GM23338 (cell line): ENCODE measurements at regions not wholly inside any gene's neighbourhood (a gene's known extent, or its start where the extent isn't known, plus 50 kb on each side); places are given as distances from the start of the nearest gene placed in this dataset.

ENCODE experiments used
- ATAC-seq: fragments of 200-7000 bp; cut with Tn5 transposase; 3 replicates; pipeline ENCODE4 v1.9.1; 2020
- DNase-seq: peaks from one replicate; pipeline ENCODE4 v3.0.0-alpha.2; 2015; ENCODE audit warnings: low spot score
- H2AFZ ChIP-seq: fragments of 200-600 bp; sonication (generic); 2 replicates; pipeline ENCODE4 v1.8.0; 2016; ENCODE audit warnings: antibody characterized with exemption, mild to moderate bottlenecking, moderate library complexity
- H3F3A ChIP-seq: fragments of 200-600 bp; sonication (generic); replicated peaks from 2 replicates; pipeline ENCODE4 v1.8.0; 2017; ENCODE audit warnings: antibody characterized with exemption, mixed run types, low read depth
- H3K27ac ChIP-seq: fragments of 200-600 bp; sonication (generic); 2 replicates; pipeline ENCODE4 v1.6.1; 2016; ENCODE audit warnings: low read depth
- H3K27me3 ChIP-seq: fragments of 200-600 bp; sonication (generic); 2 replicates; pipeline ENCODE4 v1.8.0; 2016; ENCODE audit warnings: mild to moderate bottlenecking, mixed run types, moderate library complexity; ENCODE audit not compliant: insufficient read depth
- H3K36me3 ChIP-seq: fragments of 200-600 bp; sonication (generic); 2 replicates; pipeline ENCODE4 v1.8.0; 2016; ENCODE audit warnings: mild to moderate bottlenecking; ENCODE audit not compliant: insufficient read depth
- H3K4me1 ChIP-seq: fragments of 200-600 bp; sonication (generic); 2 replicates; pipeline ENCODE4 v1.8.0; 2016; ENCODE audit warnings: mild to moderate bottlenecking, moderate library complexity; ENCODE audit not compliant: insufficient read depth
- H3K4me2 ChIP-seq: fragments of 200-600 bp; sonication (generic); 2 replicates; pipeline ENCODE4 v1.7.1; 2017; ENCODE audit warnings: mixed run types
- H3K4me3 ChIP-seq: fragments of 200-600 bp; sonication (generic); 2 replicates; pipeline ENCODE4 v1.6.1; 2016; ENCODE audit warnings: mixed run types
- H3K79me2 ChIP-seq: fragments of 200-600 bp; sonication (generic); replicated peaks from 2 replicates; pipeline ENCODE4 v1.8.0; 2017; ENCODE audit warnings: mild to moderate bottlenecking; ENCODE audit not compliant: insufficient read depth
- H3K9me2 ChIP-seq: fragments of 200-600 bp; sonication (generic); 2 replicates; pipeline ENCODE4 v1.8.0; 2017; ENCODE audit not compliant: insufficient read depth
- H4K20me1 ChIP-seq: fragments of 200-600 bp; sonication (generic); replicated peaks from 2 replicates; pipeline ENCODE4 v1.8.0; 2017; ENCODE audit warnings: mild to moderate bottlenecking; ENCODE audit not compliant: insufficient read depth
- H3K27ac Mint-ChIP-seq: 2 replicates; pipeline ENCODE4 v1.8.0; 2020; ENCODE audit warnings: inconsistent platforms, mild to moderate bottlenecking, moderate library complexity, mixed read lengths
- H3K27me3 Mint-ChIP-seq: 3 replicates; pipeline ENCODE4 v1.8.0; 2022; ENCODE audit warnings: low read depth, mild to moderate bottlenecking, moderate library complexity, mixed read lengths, inconsistent platforms; ENCODE audit not compliant: insufficient read depth, poor library complexity
- H3K36me3 Mint-ChIP-seq: 3 replicates; pipeline ENCODE4 v1.8.0; 2021; ENCODE audit warnings: low read depth, mild to moderate bottlenecking, inconsistent platforms, moderate library complexity, mixed read lengths
- H3K4me1 Mint-ChIP-seq: 3 replicates; pipeline ENCODE4 v1.8.0; 2020; ENCODE audit warnings: mild to moderate bottlenecking, inconsistent platforms, mixed read lengths
- H3K4me3 Mint-ChIP-seq: 3 replicates; pipeline ENCODE4 v1.8.0; 2021; ENCODE audit warnings: moderate library complexity, mild to moderate bottlenecking, inconsistent platforms, mixed read lengths
- H3K9me3 Mint-ChIP-seq: 3 replicates; pipeline ENCODE4 v1.8.0; 2020; ENCODE audit warnings: moderate library complexity, mild to moderate bottlenecking, inconsistent platforms, mixed read lengths
- CREB1 ChIP-seq: fragments of 250-450 bp; sonication (Bioruptor Pico); IDR thresholded peaks from 2 replicates; pipeline ENCODE4 v1.5.0; 2020; ENCODE audit warnings: low read depth, mild to moderate bottlenecking, moderate library complexity
- CTCF ChIP-seq, 2 experiments: fragments of 200-600 bp in 1 of 2; sonication (generic) in 1 of 2; conservative IDR thresholded peaks; 2 replicates each; pipeline versions ENCODE4 v1.5.1 to v1.6.1; 2016 to 2017; ENCODE audit warnings: antibody characterized with exemption in 2 of 2, low read depth in 2 of 2, mild to moderate bottlenecking in 2 of 2, moderate library complexity in 1 of 2
- EZH2 ChIP-seq: fragments of 200-600 bp; sonication (generic); IDR thresholded peaks from one replicate; pipeline ENCODE4 v1.8.0; 2017; ENCODE audit warnings: antibody characterized with exemption, mild to moderate bottlenecking, low read depth; ENCODE audit not compliant: unreplicated experiment
- EZH2phosphoT487 ChIP-seq: fragments of 200-600 bp; sonication (generic); IDR thresholded peaks from one replicate; pipeline ENCODE4 v1.8.1; 2018; ENCODE audit warnings: antibody characterized with exemption; ENCODE audit not compliant: unreplicated experiment
- JUNB ChIP-seq: IDR thresholded peaks from one replicate; pipeline ENCODE4 v1.6.1; 2016; ENCODE audit warnings: antibody characterized with exemption; ENCODE audit not compliant: unreplicated experiment
- NANOG ChIP-seq: IDR thresholded peaks from 2 replicates; pipeline ENCODE4 v1.6.1; 2016; ENCODE audit warnings: antibody characterized with exemption, borderline replicate concordance
- POLR2AphosphoS5 ChIP-seq: IDR thresholded peaks from 2 replicates; pipeline ENCODE4 v1.6.1; 2016; ENCODE audit warnings: antibody characterized with exemption, low read depth
- STAT1 ChIP-seq: IDR thresholded peaks from one replicate; pipeline ENCODE4 v1.6.1; 2016; ENCODE audit warnings: antibody characterized with exemption; ENCODE audit not compliant: unreplicated experiment
- ZNF114 ChIP-seq: fragments of 250-450 bp; sonication (Bioruptor Pico); IDR thresholded peaks from 2 replicates; pipeline ENCODE4 v1.5.0; 2020; ENCODE audit warnings: mild to moderate bottlenecking, moderate library complexity
- ZNF331 ChIP-seq: fragments of 250-450 bp; sonication (Bioruptor Pico); IDR thresholded peaks from 2 replicates; pipeline ENCODE4 v1.5.0; 2020; ENCODE audit warnings: low read depth, mild to moderate bottlenecking, moderate library complexity
- TF ChIP-seq, protein P1 (sequence below): IDR thresholded peaks from 2 replicates; pipeline ENCODE4 v1.6.1; 2016; ENCODE audit warnings: antibody characterized with exemption
- TF ChIP-seq, protein P2 (sequence below): IDR thresholded peaks from one replicate; pipeline ENCODE4 v1.6.1; 2018; ENCODE audit warnings: antibody characterized with exemption; ENCODE audit not compliant: unreplicated experiment

DNA sequence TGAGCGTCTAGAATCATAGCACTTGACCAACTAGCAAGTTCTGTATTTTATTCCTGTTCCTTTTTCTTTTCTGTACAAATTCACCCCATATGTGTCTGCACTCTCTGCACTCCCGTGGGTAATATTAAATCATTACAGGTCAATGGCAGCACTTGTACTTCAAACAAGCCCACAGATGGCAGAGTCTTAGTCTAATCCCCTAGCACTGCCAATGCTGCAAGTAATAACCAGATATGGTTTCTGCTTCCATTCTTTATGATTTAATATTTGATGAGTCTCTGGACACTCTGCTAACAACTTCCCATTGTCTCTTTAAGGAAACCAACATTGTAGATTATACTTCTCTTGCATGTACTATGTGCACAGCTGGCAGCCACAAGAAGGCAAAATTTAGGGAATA is 343.8 kb upstream of the CHD1 start (continued):
- TF ChIP-seq, protein P1, sequence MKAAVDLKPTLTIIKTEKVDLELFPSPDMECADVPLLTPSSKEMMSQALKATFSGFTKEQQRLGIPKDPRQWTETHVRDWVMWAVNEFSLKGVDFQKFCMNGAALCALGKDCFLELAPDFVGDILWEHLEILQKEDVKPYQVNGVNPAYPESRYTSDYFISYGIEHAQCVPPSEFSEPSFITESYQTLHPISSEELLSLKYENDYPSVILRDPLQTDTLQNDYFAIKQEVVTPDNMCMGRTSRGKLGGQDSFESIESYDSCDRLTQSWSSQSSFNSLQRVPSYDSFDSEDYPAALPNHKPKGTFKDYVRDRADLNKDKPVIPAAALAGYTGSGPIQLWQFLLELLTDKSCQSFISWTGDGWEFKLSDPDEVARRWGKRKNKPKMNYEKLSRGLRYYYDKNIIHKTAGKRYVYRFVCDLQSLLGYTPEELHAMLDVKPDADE: no peak

GRCh38 chr5:99258819-99259218 is 330.0 kb upstream of the CHD1 start:
- Histone ChIP-seq H3K27ac (no peak overlapping the region), H3K79me2 (no peaks in the 10 kb centered on the region), H3F3A (no peaks in the 10 kb centered on the region), H3K27me3 (no peaks in the 10 kb centered on the region), H4K20me1 (no peaks in the 10 kb centered on the region), H2AFZ (no peak overlapping the region), H3K4me1 (no peaks in the 10 kb centered on the region), H3K36me3 (no peaks in the 10 kb centered on the region), H3K9me2 (no peaks in the 10 kb centered on the region), H3K4me3 (no peak overlapping the region), H3K4me2 (no peak overlapping the region)
- TF ChIP-seq EZH2 (no peak), JUNB (no peak), POLR2AphosphoS5 (no peak)
- TF ChIP-seq, protein P1: no peak
- Mint-ChIP-seq H3K4me3 (no peak overlapping the region), H3K4me1 (no peaks in the 10 kb centered on the region), H3K9me3 (peaks cover 10% of the 10 kb centered on the region; the same call in 2 of the 3 replicates), H3K27ac (no peak overlapping the region; the same call in 1 of the 2 replicates), H3K27me3 (no peaks in the 10 kb centered on the region), H3K36me3 (0 out of 3 replicates have a peak, but pooled peaks cover 4% of the 10 kb centered on the region)
- no peak for DNase-seq
- ATAC-seq: no peak

DNA sequence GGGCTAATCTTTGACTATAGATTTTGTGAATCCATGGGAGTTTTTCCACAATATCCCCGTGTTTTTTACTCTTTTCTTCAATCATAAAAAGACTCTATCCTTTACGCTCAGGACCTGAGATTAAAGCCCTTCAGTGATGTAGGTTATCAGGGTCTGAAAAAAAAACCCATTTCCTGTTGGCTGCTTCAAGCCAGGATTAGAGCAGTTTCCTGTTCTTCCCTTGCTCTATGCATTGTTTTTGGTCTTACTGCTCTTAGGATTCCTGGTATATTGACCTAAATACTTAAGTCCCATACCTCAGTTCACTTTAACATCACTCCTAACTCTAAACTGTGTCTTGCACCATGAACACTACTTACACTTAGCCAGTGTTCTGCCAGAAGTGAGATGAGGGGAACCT is 319.3 kb upstream of the CHD1 start:
- no peak overlapping the region for H3K4me3 ChIP-seq
- no peaks in the 10 kb centered on the region for H3K4me1 ChIP-seq
- ATAC-seq (no peak), DNase-seq (peak; percentile 15)
- H3K27ac ChIP-seq: no peak overlapping the region
- H2AFZ ChIP-seq: 0 out of 2 replicates have a peak overlapping the region, but pooled peaks have one; percentile 16
- no peaks in the 10 kb centered on the region for H3K9me3 Mint-ChIP-seq
- H3K27me3 Mint-ChIP-seq: no peaks in the 10 kb centered on the region
- H3K9me2 ChIP-seq: no peaks in the 10 kb centered on the region
- H3K36me3 Mint-ChIP-seq: no peaks in the 10 kb centered on the region; the same call in 2 of the 3 replicates
- H3K27me3 ChIP-seq: no peaks in the 10 kb centered on the region
- no peaks in the 10 kb centered on the region for H3K36me3 ChIP-seq
- no peaks in the 10 kb centered on the region for H4K20me1 ChIP-seq
- no peak overlapping the region for H3K4me2 ChIP-seq
- H3K27ac Mint-ChIP-seq: no peak overlapping the region; the same call in 1 of the 2 replicates
- no peaks in the 10 kb centered on the region for H3K79me2 ChIP-seq
- H3K4me3 Mint-ChIP-seq: no peak overlapping the region
- TF ChIP-seq EZH2phosphoT487 (no peak), ZNF114 (CRISPR knock-in tag) (no peak), NANOG (no peak), POLR2AphosphoS5 (no peak), EZH2 (no peak), CTCF (conservative IDR thresholded peaks at IDR 0.05; ENCODE audit: low read depth in 2 of 2) (no peak), STAT1 (no peak), ZNF331 (no peak), CREB1 (CRISPR knock-in tag) (no peak)
- TF ChIP-seq, protein P1: no peak
- TF ChIP-seq, protein P2, sequence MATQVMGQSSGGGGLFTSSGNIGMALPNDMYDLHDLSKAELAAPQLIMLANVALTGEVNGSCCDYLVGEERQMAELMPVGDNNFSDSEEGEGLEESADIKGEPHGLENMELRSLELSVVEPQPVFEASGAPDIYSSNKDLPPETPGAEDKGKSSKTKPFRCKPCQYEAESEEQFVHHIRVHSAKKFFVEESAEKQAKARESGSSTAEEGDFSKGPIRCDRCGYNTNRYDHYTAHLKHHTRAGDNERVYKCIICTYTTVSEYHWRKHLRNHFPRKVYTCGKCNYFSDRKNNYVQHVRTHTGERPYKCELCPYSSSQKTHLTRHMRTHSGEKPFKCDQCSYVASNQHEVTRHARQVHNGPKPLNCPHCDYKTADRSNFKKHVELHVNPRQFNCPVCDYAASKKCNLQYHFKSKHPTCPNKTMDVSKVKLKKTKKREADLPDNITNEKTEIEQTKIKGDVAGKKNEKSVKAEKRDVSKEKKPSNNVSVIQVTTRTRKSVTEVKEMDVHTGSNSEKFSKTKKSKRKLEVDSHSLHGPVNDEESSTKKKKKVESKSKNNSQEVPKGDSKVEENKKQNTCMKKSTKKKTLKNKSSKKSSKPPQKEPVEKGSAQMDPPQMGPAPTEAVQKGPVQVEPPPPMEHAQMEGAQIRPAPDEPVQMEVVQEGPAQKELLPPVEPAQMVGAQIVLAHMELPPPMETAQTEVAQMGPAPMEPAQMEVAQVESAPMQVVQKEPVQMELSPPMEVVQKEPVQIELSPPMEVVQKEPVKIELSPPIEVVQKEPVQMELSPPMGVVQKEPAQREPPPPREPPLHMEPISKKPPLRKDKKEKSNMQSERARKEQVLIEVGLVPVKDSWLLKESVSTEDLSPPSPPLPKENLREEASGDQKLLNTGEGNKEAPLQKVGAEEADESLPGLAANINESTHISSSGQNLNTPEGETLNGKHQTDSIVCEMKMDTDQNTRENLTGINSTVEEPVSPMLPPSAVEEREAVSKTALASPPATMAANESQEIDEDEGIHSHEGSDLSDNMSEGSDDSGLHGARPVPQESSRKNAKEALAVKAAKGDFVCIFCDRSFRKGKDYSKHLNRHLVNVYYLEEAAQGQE: no peak
- no peaks in the 10 kb centered on the region for H3F3A ChIP-seq
- H3K4me1 Mint-ChIP-seq: peaks cover 4% of the 10 kb centered on the region; the same call in 2 of the 3 replicates
